Keratinocyte (primary cell): ENCODE measurements at regions not wholly inside any gene's neighbourhood (a gene's known extent, or its start where the extent isn't known, plus 50 kb on each side); places are given as distances from the start of the nearest gene placed in this dataset.

Source experiments
- DNase-seq: peaks from one replicate; pipeline ENCODE4 v3.0.0-alpha.2; 2011; ENCODE audit warnings: low read depth, missing footprints, low spot score
- FAIRE-seq: peaks from 2 replicates; lab custom pipeline; 2011; peaks lifted over from hg19 to GRCh38; lab: Jason Lieb, UNC
- H2AFZ ChIP-seq: 2 replicates; pipeline ENCODE4 v1.6.0; 2012; ENCODE audit warnings: low read length, control low read depth, inconsistent platforms; ENCODE audit not compliant: control insufficient read depth
- H3K27ac ChIP-seq: 2 replicates; pipeline ENCODE4 v1.5.1; 2011; ENCODE audit warnings: low read length; ENCODE audit not compliant: control insufficient read depth, insufficient read depth
- H3K27me3 ChIP-seq: 3 replicates; pipeline ENCODE4 v1.6.0; 2011; ENCODE audit warnings: low read length; ENCODE audit not compliant: control insufficient read depth, insufficient read depth; ENCODE audit errors: extremely low read depth
- H3K36me3 ChIP-seq, 2 experiments: 2 replicates in 1 of 2; 3 replicates in 1 of 2; pipeline ENCODE4 v1.5.1; 2011; ENCODE audit warnings: low read length in 2 of 2, mild to moderate bottlenecking in 1 of 2; ENCODE audit not compliant: control insufficient read depth in 2 of 2, insufficient read depth in 2 of 2; ENCODE audit errors: extremely low read depth in 1 of 2
- H3K4me1 ChIP-seq: 3 replicates; pipeline ENCODE4 v1.5.1; 2011; ENCODE audit warnings: low read length; ENCODE audit not compliant: control insufficient read depth, insufficient read depth; ENCODE audit errors: extremely low read depth
- H3K4me2 ChIP-seq: 3 replicates; pipeline ENCODE4 v1.6.0; 2011; ENCODE audit warnings: low read depth, low read length; ENCODE audit not compliant: control insufficient read depth, insufficient read depth; ENCODE audit errors: extremely low read depth
- H3K4me3 ChIP-seq, 3 experiments: fragments of 200-600 bp in 1 of 3; sonication (generic) in 1 of 3; 2 replicates in 2 of 3; 3 replicates in 1 of 3; pipeline ENCODE4 v1.5.1; 2011 to 2016; ENCODE audit warnings: low read length in 3 of 3, mild to moderate bottlenecking in 3 of 3, control low read depth in 2 of 3, inconsistent platforms in 1 of 3, low read depth in 1 of 3, mixed read lengths in 1 of 3, mixed run types in 1 of 3, moderate library complexity in 1 of 3; ENCODE audit not compliant: control insufficient read depth in 2 of 3, insufficient read depth in 2 of 3; ENCODE audit errors: extremely low read depth in 1 of 3
- H3K79me2 ChIP-seq: 2 replicates; pipeline ENCODE4 v1.6.0; 2012; ENCODE audit warnings: low read length; ENCODE audit not compliant: control insufficient read depth, insufficient read depth
- H3K9ac ChIP-seq: 3 replicates; pipeline ENCODE4 v1.6.0; 2011; ENCODE audit warnings: low read length; ENCODE audit not compliant: control insufficient read depth, insufficient read depth; ENCODE audit errors: extremely low read depth
- H3K9me1 ChIP-seq: 3 replicates; pipeline ENCODE4 v1.6.0; 2011; ENCODE audit warnings: low read length; ENCODE audit not compliant: control insufficient read depth, insufficient read depth; ENCODE audit errors: extremely low read depth
- H3K9me3 ChIP-seq: 2 replicates; pipeline ENCODE4 v1.5.1; 2012; ENCODE audit warnings: low read depth, low read length; ENCODE audit not compliant: control insufficient read depth
- H4K20me1 ChIP-seq: 3 replicates; pipeline ENCODE4 v1.6.0; 2011; ENCODE audit warnings: low read length; ENCODE audit not compliant: control insufficient read depth, insufficient read depth; ENCODE audit errors: extremely low read depth
- EZH2 ChIP-seq: IDR thresholded peaks from one replicate; pipeline ENCODE4 v1.6.1; 2012; ENCODE audit warnings: inconsistent platforms, mild to moderate bottlenecking, low read length, moderate library complexity
- dilution Hi-C: fragments of 300-500 bp; cut with MboI; formaldehyde crosslinking; loops from one replicate; pipeline ENCODE4 v1.7.0; 2020; ENCODE audit warnings: low sequenced_read_pairs; ENCODE audit not compliant: extremely low pct_ligation_motif_present
- TF ChIP-seq, protein P1 (sequence below), 3 experiments: IDR thresholded peaks in 1 of 3; conservative IDR thresholded peaks in 1 of 3; optimal IDR thresholded peaks in 1 of 3; 2 replicates in 2 of 3; 3 replicates in 1 of 3; pipeline versions ENCODE3 to v1.5.1; 2011; ENCODE audit warnings: low read length in 3 of 3, mild to moderate bottlenecking in 3 of 3, moderate library complexity in 2 of 3, control low read depth in 1 of 3, inconsistent platforms in 1 of 3; ENCODE audit not compliant: insufficient read depth in 2 of 3; ENCODE audit errors: extremely low read depth in 1 of 3

GRCh38 chr14:46352844-46353243 is 298.7 kb downstream of the RPL10L start:
- Histone ChIP-seq H4K20me1 (no peaks in the 10 kb centered on the region), H3K4me3 (no peak overlapping the region), H3K9me3 (no peaks in the 10 kb centered on the region), H3K4me2 (no peak overlapping the region), H3K79me2 (no peaks in the 10 kb centered on the region), H3K9ac (no peak overlapping the region), H3K9me1 (no peaks in the 10 kb centered on the region), H3K4me1 (no peaks in the 10 kb centered on the region), H3K27ac (no peak overlapping the region), H3K27me3 (no peaks in the 10 kb centered on the region), H2AFZ (no peak overlapping the region), H3K36me3 (no peaks in the 10 kb centered on the region)
- dilution Hi-C loops, result no loop called here
- DNase-seq, result no peak
- FAIRE-seq, result no peak
- TF ChIP-seq, protein P1, sequence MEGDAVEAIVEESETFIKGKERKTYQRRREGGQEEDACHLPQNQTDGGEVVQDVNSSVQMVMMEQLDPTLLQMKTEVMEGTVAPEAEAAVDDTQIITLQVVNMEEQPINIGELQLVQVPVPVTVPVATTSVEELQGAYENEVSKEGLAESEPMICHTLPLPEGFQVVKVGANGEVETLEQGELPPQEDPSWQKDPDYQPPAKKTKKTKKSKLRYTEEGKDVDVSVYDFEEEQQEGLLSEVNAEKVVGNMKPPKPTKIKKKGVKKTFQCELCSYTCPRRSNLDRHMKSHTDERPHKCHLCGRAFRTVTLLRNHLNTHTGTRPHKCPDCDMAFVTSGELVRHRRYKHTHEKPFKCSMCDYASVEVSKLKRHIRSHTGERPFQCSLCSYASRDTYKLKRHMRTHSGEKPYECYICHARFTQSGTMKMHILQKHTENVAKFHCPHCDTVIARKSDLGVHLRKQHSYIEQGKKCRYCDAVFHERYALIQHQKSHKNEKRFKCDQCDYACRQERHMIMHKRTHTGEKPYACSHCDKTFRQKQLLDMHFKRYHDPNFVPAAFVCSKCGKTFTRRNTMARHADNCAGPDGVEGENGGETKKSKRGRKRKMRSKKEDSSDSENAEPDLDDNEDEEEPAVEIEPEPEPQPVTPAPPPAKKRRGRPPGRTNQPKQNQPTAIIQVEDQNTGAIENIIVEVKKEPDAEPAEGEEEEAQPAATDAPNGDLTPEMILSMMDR (optimal IDR thresholded peaks at IDR 0.05 in 1 of 3, IDR thresholded peaks at IDR 0.05 in 1 of 3, conservative IDR thresholded peaks at IDR 0.05 in 1 of 3; ENCODE audit: extremely low read depth in 1 of 3, insufficient read depth in 2 of 3, low read length in 3 of 3), result no peak
- TF ChIP-seq EZH2, result no peak

- peak; percentile 60 for FAIRE-seq
- Histone ChIP-seq H3K79me2 (no peaks in the 10 kb centered on the region), H3K9ac (no peak overlapping the region), H3K4me2 (no peak overlapping the region), H3K9me1 (no peaks in the 10 kb centered on the region), H3K27ac (no peak overlapping the region), H3K9me3 (no peaks in the 10 kb centered on the region), H3K27me3 (no peaks in the 10 kb centered on the region), H4K20me1 (no peaks in the 10 kb centered on the region), H3K36me3 (no peaks in the 10 kb centered on the region), H2AFZ (peak overlapping the region; percentile 19), H3K4me1 (no peaks in the 10 kb centered on the region), H3K4me3 (no peak overlapping the region)
- TF ChIP-seq, protein P1 (optimal IDR thresholded peaks at IDR 0.05 in 1 of 3, IDR thresholded peaks at IDR 0.05 in 1 of 3, conservative IDR thresholded peaks at IDR 0.05 in 1 of 3; ENCODE audit: extremely low read depth in 1 of 3, insufficient read depth in 2 of 3, low read length in 3 of 3), result peak; percentile 53 to 72 (median 70)
- TF ChIP-seq EZH2, result no peak
- dilution Hi-C loops, result no loop called here
- no peak for DNase-seq
Measured at GRCh38 chr14:46344327-46344937, 307.1 kb downstream of the RPL10L start.
